Smooth muscle cell (in vitro differentiated cells): ENCODE measurements at regions not wholly inside any gene's neighbourhood (a gene's known extent, or its start where the extent isn't known, plus 50 kb on each side); places are given as distances from the start of the nearest gene placed in this dataset.

ENCODE experiments used
- DNase-seq: peaks from one replicate; lab custom pipeline; 2025; ENCODE audit not compliant: unreplicated experiment; lab: John Stamatoyannopoulos, UW
- H2AFZ ChIP-seq: fragments of 200-600 bp; sonication (generic); 2 replicates; pipeline ENCODE4 v1.6.0; 2016; ENCODE audit warnings: antibody characterized with exemption, low read depth, mild to moderate bottlenecking
- H3F3A ChIP-seq: fragments of 200-600 bp; sonication (generic); 2 replicates; pipeline ENCODE4 v1.6.0; 2017; ENCODE audit warnings: antibody characterized with exemption, low read depth
- H3K27ac ChIP-seq: fragments of 200-600 bp; sonication (generic); 2 replicates; pipeline ENCODE4 v1.5.1; 2016; ENCODE audit warnings: low read depth, mild to moderate bottlenecking
- H3K27me3 ChIP-seq: fragments of 200-600 bp; sonication (generic); 2 replicates; pipeline ENCODE4 v1.6.1; 2016; ENCODE audit warnings: low read depth, mild to moderate bottlenecking
- H3K36me3 ChIP-seq: fragments of 200-600 bp; sonication (generic); 2 replicates; pipeline ENCODE4 v1.5.1; 2016; ENCODE audit warnings: low read depth
- H3K4me1 ChIP-seq: fragments of 200-600 bp; sonication (generic); 2 replicates; pipeline ENCODE4 v1.5.1; 2016; ENCODE audit warnings: low read depth
- H3K4me2 ChIP-seq: fragments of 200-600 bp; sonication (generic); 2 replicates; pipeline ENCODE4 v1.6.0; 2016; ENCODE audit warnings: mild to moderate bottlenecking
- H3K4me3 ChIP-seq: fragments of 200-600 bp; sonication (generic); 2 replicates; pipeline ENCODE4 v1.5.1; 2016; ENCODE audit warnings: mild to moderate bottlenecking
- H3K79me2 ChIP-seq: fragments of 200-600 bp; sonication (generic); 2 replicates; pipeline ENCODE4 v1.6.0; 2016; ENCODE audit warnings: low read depth, mild to moderate bottlenecking
- H3K9ac ChIP-seq: fragments of 200-600 bp; sonication (generic); 2 replicates; pipeline ENCODE4 v1.6.0; 2016; ENCODE audit warnings: low read depth
- H3K9me3 ChIP-seq: fragments of 200-600 bp; sonication (generic); replicated peaks from 2 replicates; pipeline ENCODE4 v1.5.1; 2016; ENCODE audit warnings: low read depth
- H4K20me1 ChIP-seq: fragments of 200-600 bp; sonication (generic); 2 replicates; pipeline ENCODE4 v1.6.0; 2016; ENCODE audit warnings: low read depth
- CTCF ChIP-seq: fragments of 200-600 bp; sonication (generic); IDR thresholded peaks from 2 replicates; pipeline ENCODE4 v1.5.1; 2017; ENCODE audit warnings: borderline replicate concordance, mild to moderate bottlenecking, antibody characterized with exemption; ENCODE audit not compliant: insufficient read depth, poor library complexity, severe bottlenecking
- WGBS: methylation state at CpG from one replicate; pipeline ENCODE4 v1.1.7; 2016; ENCODE audit warnings: low lambda C conversion rate; 5-methylcytosine and 5-hydroxymethylcytosine counted together

GRCh38 chr11:23283666-23284065 is 423.4 kb upstream of the CCDC179 start:
- Histone ChIP-seq H3K27ac (peak overlapping the region; percentile 66), H3K4me3 (no peak overlapping the region), H3K9me3 (no peaks in the 10 kb centered on the region), H3K4me2 (peak overlapping the region; percentile 19), H3K27me3 (no peaks in the 10 kb centered on the region), H3K9ac (no peak overlapping the region), H3F3A (no peaks in the 10 kb centered on the region), H3K36me3 (no peaks in the 10 kb centered on the region), H4K20me1 (no peaks in the 10 kb centered on the region), H3K4me1 (no peaks in the 10 kb centered on the region), H3K79me2 (no peaks in the 10 kb centered on the region), H2AFZ (no peak overlapping the region)
- TF ChIP-seq CTCF, result no peak
- WGBS, result 68% methylated on average over 1 of the region's 1 CpG
- DNase-seq, result no peak

- no peaks in the 10 kb centered on the region for H3K4me1 ChIP-seq
- H3K4me2 ChIP-seq, result peak overlapping the region; percentile 19
- H3F3A ChIP-seq, result no peaks in the 10 kb centered on the region
- H3K4me3 ChIP-seq, result no peak overlapping the region
- no peak for TF ChIP-seq CTCF
- no peak for DNase-seq
- no peaks in the 10 kb centered on the region for H3K9me3 ChIP-seq
- peak overlapping the region; percentile 66 for H3K27ac ChIP-seq
- no peaks in the 10 kb centered on the region for H4K20me1 ChIP-seq
- H3K36me3 ChIP-seq, result no peaks in the 10 kb centered on the region
- no peak overlapping the region for H3K9ac ChIP-seq
- no peak overlapping the region for H2AFZ ChIP-seq
- no peaks in the 10 kb centered on the region for H3K27me3 ChIP-seq
- no peaks in the 10 kb centered on the region for H3K79me2 ChIP-seq
Observed at GRCh38 chr11:23284631-23285030, 424.4 kb upstream of the CCDC179 start.

- Histone ChIP-seq H2AFZ (no peak overlapping the region), H3K27ac (no peak overlapping the region), H3K36me3 (no peaks in the 10 kb centered on the region), H3K27me3 (no peaks in the 10 kb centered on the region), H3K9me3 (no peaks in the 10 kb centered on the region), H3K9ac (no peak overlapping the region), H3K4me1 (no peaks in the 10 kb centered on the region), H4K20me1 (no peaks in the 10 kb centered on the region), H3F3A (no peaks in the 10 kb centered on the region), H3K4me2 (no peak overlapping the region), H3K79me2 (no peaks in the 10 kb centered on the region), H3K4me3 (no peak overlapping the region)
- TF ChIP-seq CTCF, result no peak
- DNase-seq, result no peak
- 35% methylated on average over 1 of the region's 1 CpG for WGBS
Observed at GRCh38 chr11:23288003-23288783, 427.9 kb upstream of the CCDC179 start.

GRCh38 chr11:23295241-23295640 is 435.0 kb upstream of the CCDC179 start:
- no peak for TF ChIP-seq CTCF
- DNase-seq, result no peak
- Histone ChIP-seq H3K4me3 (no peak overlapping the region), H3K9ac (no peak overlapping the region), H3K27ac (no peak overlapping the region), H3K9me3 (no peaks in the 10 kb centered on the region), H3K4me1 (no peaks in the 10 kb centered on the region), H3K36me3 (no peaks in the 10 kb centered on the region), H3K27me3 (no peaks in the 10 kb centered on the region), H3F3A (no peaks in the 10 kb centered on the region), H3K4me2 (no peak overlapping the region), H3K79me2 (no peaks in the 10 kb centered on the region), H2AFZ (peak overlapping the region; percentile 4), H4K20me1 (no peaks in the 10 kb centered on the region)
- 52% methylated on average over 2 of the region's 2 CpGs for WGBS
